Endodermal cell (in vitro differentiated cells): ENCODE measurements at regions not wholly inside any gene's neighbourhood (a gene's known extent, or its start where the extent isn't known, plus 50 kb on each side); places are given as distances from the start of the nearest gene placed in this dataset.

ENCODE experiments used
- DNase-seq: peaks from one replicate; pipeline ENCODE4 v3.0.0-alpha.2; 2017
- H3K27ac ChIP-seq: 2 replicates; pipeline ENCODE4 v1.5.1; 2013; ENCODE audit warnings: mild to moderate bottlenecking, low read depth, low read length, moderate library complexity
- H3K27me3 ChIP-seq: 2 replicates; pipeline ENCODE4 v1.6.1; 2013; ENCODE audit warnings: mild to moderate bottlenecking, low read length, moderate library complexity; ENCODE audit not compliant: insufficient read depth, control insufficient read depth, poor library complexity, severe bottlenecking
- H3K36me3 ChIP-seq: 2 replicates; pipeline ENCODE4 v1.7.0; 2013; ENCODE audit warnings: mild to moderate bottlenecking, low read length, moderate library complexity; ENCODE audit not compliant: control insufficient read depth, insufficient read depth
- H3K4me1 ChIP-seq: one replicate; pipeline ENCODE4 v1.7.0; 2013; ENCODE audit warnings: low read length; ENCODE audit not compliant: control insufficient read depth, insufficient read depth
- H3K4me3 ChIP-seq: 2 replicates; pipeline ENCODE4 v1.5.1; 2013; ENCODE audit warnings: mild to moderate bottlenecking, low read length, moderate library complexity
- H3K9ac ChIP-seq: 2 replicates; pipeline ENCODE4 v1.6.1; 2013; ENCODE audit warnings: mild to moderate bottlenecking, low read length, moderate library complexity; ENCODE audit not compliant: poor library complexity, severe bottlenecking; ENCODE audit errors: extremely low read depth
- H3K9me3 ChIP-seq: 2 replicates; pipeline ENCODE4 v1.6.1; 2013; ENCODE audit warnings: mild to moderate bottlenecking, low read length, moderate library complexity; ENCODE audit not compliant: control insufficient read depth
- H3K27ac Mint-ChIP-seq: 2 replicates; pipeline ENCODE4 v1.8.0; 2020; ENCODE audit warnings: mixed read lengths
- H3K27me3 Mint-ChIP-seq: 2 replicates; pipeline ENCODE4 v1.8.0; 2021; ENCODE audit warnings: mild to moderate bottlenecking, mixed read lengths; ENCODE audit not compliant: insufficient read depth
- H3K36me3 Mint-ChIP-seq: 2 replicates; pipeline ENCODE4 v1.8.0; 2020; ENCODE audit warnings: low read depth, mixed read lengths
- H3K4me1 Mint-ChIP-seq: 2 replicates; pipeline ENCODE4 v1.8.0; 2020; ENCODE audit warnings: mixed read lengths
- H3K4me3 Mint-ChIP-seq: 2 replicates; pipeline ENCODE4 v1.8.0; 2020; ENCODE audit warnings: mild to moderate bottlenecking, moderate library complexity, mixed read lengths
- H3K9me3 Mint-ChIP-seq: 2 replicates; pipeline ENCODE4 v1.8.0; 2020; ENCODE audit warnings: mild to moderate bottlenecking, mixed read lengths
- WGBS, 2 experiments: methylation state at CpG; one replicate each; pipeline versions ENCODE4 v1.1.5 to v1.1.7; 2013; ENCODE audit warnings: missing lambda C conversion rate in 2 of 2, mixed read lengths in 1 of 2; ENCODE audit not compliant: insufficient coverage in 1 of 2, insufficient read length in 1 of 2; 5-methylcytosine and 5-hydroxymethylcytosine counted together
- TF ChIP-seq, protein P1 (sequence below): fragments of 200-600 bp; sonication (generic); conservative IDR thresholded peaks from 2 replicates; pipeline ENCODE4 v1.5.0; 2021; ENCODE audit warnings: antibody characterized with exemption, mild to moderate bottlenecking

GRCh38 chr11:97754976-97755375, 1265.8 kb upstream of the CNTN5 start:
- H3K36me3 ChIP-seq, result no peaks in the 10 kb centered on the region
- WGBS, 2 experiments, result 73 to 90% methylated on average over 2 to 3 of the region's 3 CpGs
- TF ChIP-seq, protein P1, sequence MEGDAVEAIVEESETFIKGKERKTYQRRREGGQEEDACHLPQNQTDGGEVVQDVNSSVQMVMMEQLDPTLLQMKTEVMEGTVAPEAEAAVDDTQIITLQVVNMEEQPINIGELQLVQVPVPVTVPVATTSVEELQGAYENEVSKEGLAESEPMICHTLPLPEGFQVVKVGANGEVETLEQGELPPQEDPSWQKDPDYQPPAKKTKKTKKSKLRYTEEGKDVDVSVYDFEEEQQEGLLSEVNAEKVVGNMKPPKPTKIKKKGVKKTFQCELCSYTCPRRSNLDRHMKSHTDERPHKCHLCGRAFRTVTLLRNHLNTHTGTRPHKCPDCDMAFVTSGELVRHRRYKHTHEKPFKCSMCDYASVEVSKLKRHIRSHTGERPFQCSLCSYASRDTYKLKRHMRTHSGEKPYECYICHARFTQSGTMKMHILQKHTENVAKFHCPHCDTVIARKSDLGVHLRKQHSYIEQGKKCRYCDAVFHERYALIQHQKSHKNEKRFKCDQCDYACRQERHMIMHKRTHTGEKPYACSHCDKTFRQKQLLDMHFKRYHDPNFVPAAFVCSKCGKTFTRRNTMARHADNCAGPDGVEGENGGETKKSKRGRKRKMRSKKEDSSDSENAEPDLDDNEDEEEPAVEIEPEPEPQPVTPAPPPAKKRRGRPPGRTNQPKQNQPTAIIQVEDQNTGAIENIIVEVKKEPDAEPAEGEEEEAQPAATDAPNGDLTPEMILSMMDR, result no peak
- Mint-ChIP-seq H3K9me3 (peaks cover 1% of the 10 kb centered on the region), H3K27me3 (no peaks in the 10 kb centered on the region), H3K4me3 (no peak overlapping the region), H3K4me1 (no peaks in the 10 kb centered on the region), H3K27ac (no peak overlapping the region), H3K36me3 (no peaks in the 10 kb centered on the region)
- no peak overlapping the region for H3K9ac ChIP-seq
- H3K4me1 ChIP-seq, result no peaks in the 10 kb centered on the region
- H3K27ac ChIP-seq, result no peak overlapping the region
- no peaks in the 10 kb centered on the region for H3K27me3 ChIP-seq
- no peak overlapping the region for H3K4me3 ChIP-seq
- H3K9me3 ChIP-seq, result peaks cover 12% of the 10 kb centered on the region
- DNase-seq, result no peak

DNA sequence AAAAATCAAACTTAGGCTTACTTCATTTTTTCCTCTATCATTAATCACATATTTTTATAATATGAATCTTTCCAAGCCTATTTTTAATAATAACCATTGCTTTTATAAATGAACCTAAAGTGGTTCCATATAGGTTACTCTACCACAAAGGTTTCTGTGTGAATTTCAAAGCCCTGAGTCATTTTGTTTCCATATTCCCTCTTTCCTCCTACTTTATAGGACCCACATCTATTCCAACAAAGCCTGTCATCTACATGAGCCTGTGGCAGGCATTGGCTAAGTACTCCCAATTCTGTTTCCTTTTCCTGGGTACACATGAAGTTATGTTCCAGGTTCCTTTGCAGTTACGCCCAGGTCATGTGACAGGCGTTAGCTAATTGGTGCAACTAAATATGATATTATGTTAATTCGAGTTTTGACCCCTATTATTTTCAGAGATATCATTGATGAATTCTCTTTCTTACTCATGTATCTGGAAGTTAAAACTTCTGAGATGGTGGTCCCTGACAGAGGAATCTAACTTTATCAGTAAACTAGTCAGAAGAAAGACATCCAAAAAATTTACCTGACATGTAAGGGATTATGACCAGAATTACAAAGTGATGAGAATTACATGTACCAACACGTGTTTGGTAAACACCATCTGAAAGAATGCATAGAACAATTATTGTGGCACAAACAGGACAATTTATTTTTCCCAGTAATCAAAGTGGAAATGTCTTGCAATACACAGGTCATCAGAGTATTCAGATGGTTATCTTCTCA, 1264.0 kb upstream of the CNTN5 start:
- Mint-ChIP-seq H3K9me3 (peaks cover 1% of the 10 kb centered on the region), H3K4me1 (no peaks in the 10 kb centered on the region), H3K27ac (no peak overlapping the region), H3K27me3 (no peaks in the 10 kb centered on the region), H3K36me3 (no peaks in the 10 kb centered on the region), H3K4me3 (no peak overlapping the region)
- Histone ChIP-seq H3K9me3 (peaks cover 9% of the 10 kb centered on the region), H3K27ac (no peak overlapping the region), H3K9ac (no peak overlapping the region), H3K36me3 (no peaks in the 10 kb centered on the region), H3K27me3 (no peaks in the 10 kb centered on the region), H3K4me3 (no peak overlapping the region), H3K4me1 (no peaks in the 10 kb centered on the region)
- TF ChIP-seq, protein P1, result no peak
- DNase-seq, result no peak
- 92 to 100% methylated on average over 1 to 4 of the region's 4 CpGs for whole genome bisulfite sequencing, 2 experiments

- no peaks in the 10 kb centered on the region for H3K4me1 ChIP-seq
Observed at GRCh38 chr11:97761175-97761574, 1259.6 kb upstream of the CNTN5 start.

More at GRCh38 chr11:97761175-97761574, 1259.6 kb upstream of the CNTN5 start:
- Mint-ChIP-seq H3K27me3 (no peaks in the 10 kb centered on the region), H3K27ac (no peak overlapping the region), H3K9me3 (peaks cover 7% of the 10 kb centered on the region), H3K36me3 (no peaks in the 10 kb centered on the region), H3K4me1 (no peaks in the 10 kb centered on the region), H3K4me3 (no peak overlapping the region)
- DNase-seq, result no peak
- no peak overlapping the region for H3K9ac ChIP-seq
- no peak overlapping the region for H3K27ac ChIP-seq
- no peak overlapping the region for H3K4me3 ChIP-seq
- H3K36me3 ChIP-seq, result no peaks in the 10 kb centered on the region
- WGBS, 2 experiments, result 86% methylated on average over 2 of the region's 2 CpGs; no CpG with 5 or more reads in 1 of the 2 experiments
- TF ChIP-seq, protein P1, result no peak
- no peaks in the 10 kb centered on the region for H3K27me3 ChIP-seq
- H3K9me3 ChIP-seq, result peaks cover 5% of the 10 kb centered on the region
